ENCODE measurements at regions not wholly inside any gene's neighbourhood (a gene's known extent, or its start where the extent isn't known, plus 50 kb on each side); places are given as distances from the start of the nearest gene placed in this dataset.
"Not testable (repeated sequence)": the region's sequence is repeated elsewhere in the genome, so short reads cannot be mapped to it uniquely, and the experiment has no call there.

GRCh38 chr12:115898670-115899069 is 378.8 kb downstream of the MED13L start:
- no peak for DNase-seq

GRCh38 chr12:115897729-115898128 is 379.8 kb downstream of the MED13L start:
- no peak for DNase-seq

GRCh38 chr12:115895247-115895646 is 382.2 kb downstream of the MED13L start:
- no peak for DNase-seq

GRCh38 chr12:115891556-115892164 is 385.8 kb downstream of the MED13L start:
- no peak for DNase-seq

- DNase-seq, result no peak
These were observed 390.8 kb downstream of the MED13L start for GRCh38 chr12:115886666-115887065.

GRCh38 chr12:115885040-115885690 is 392.3 kb downstream of the MED13L start:
- DNase-seq, result no peak

- DNase-seq, result no peak
These were observed 394.6 kb downstream of the MED13L start for GRCh38 chr12:115882936-115883335.

GRCh38 chr12:115880238-115880637 is 397.3 kb downstream of the MED13L start:
- no peak for DNase-seq

GRCh38 chr12:115879354-115879753 is 398.1 kb downstream of the MED13L start:
- DNase-seq, result no peak

GRCh38 chr12:115873451-115874082 is 403.9 kb downstream of the MED13L start:
- no peak for DNase-seq

- no peak for DNase-seq
These were observed 404.6 kb downstream of the MED13L start for GRCh38 chr12:115872919-115873357.

- DNase-seq, result no peak
These were observed 405.3 kb downstream of the MED13L start for GRCh38 chr12:115872212-115872611.

GRCh38 chr12:115871714-115872113 is 405.8 kb downstream of the MED13L start:
- DNase-seq, result no peak

GRCh38 chr12:115870510-115870909 is 407.0 kb downstream of the MED13L start:
- no peak for DNase-seq

GRCh38 chr12:115870021-115870420 is 407.5 kb downstream of the MED13L start:
- no peak for DNase-seq

- no peak for DNase-seq
These were observed 407.9 kb downstream of the MED13L start for GRCh38 chr12:115869604-115870003.

GRCh38 chr12:115868624-115869023 is 408.9 kb downstream of the MED13L start:
- DNase-seq, result no peak

GRCh38 chr12:115867854-115868253 is 409.6 kb downstream of the MED13L start:
- DNase-seq, result no peak

GRCh38 chr12:115866909-115867525 is 410.5 kb downstream of the MED13L start:
- no peak for DNase-seq

- DNase-seq, result not testable (repeated sequence)
These were observed 411.2 kb downstream of the MED13L start for GRCh38 chr12:115866281-115866680.

- DNase-seq, result no peak
These were observed 413.1 kb downstream of the MED13L start for GRCh38 chr12:115864396-115864795.

- DNase-seq, result no peak
These were observed 416.9 kb downstream of the MED13L start for GRCh38 chr12:115860619-115861018.

- DNase-seq, result peak; percentile 4 to 27
These were observed 418.3 kb downstream of the MED13L start for GRCh38 chr12:115859231-115859630.

GRCh38 chr12:115857923-115858322 is 419.6 kb downstream of the MED13L start:
- no peak for DNase-seq

Data from hippocampal formation (tissue), 2 donors.